ENCODE measurements at regions not wholly inside any gene's neighbourhood (a gene's known extent, or its start where the extent isn't known, plus 50 kb on each side); places are given as distances from the start of the nearest gene placed in this dataset.

- intact Hi-C loops (cut with DNase I; ENCODE audit: low total_unique reads), result no loop called here
- no peak for TF ChIP-seq POLR2A (IDR thresholded peaks at IDR 0.05)
- TF ChIP-seq CTCF (IDR thresholded peaks at IDR 0.05), result no peak
- no peak overlapping the region for H3K4me3 ChIP-seq (ENCODE audit: low read depth, poor library complexity, severe bottlenecking)
- 98 to 100% methylated on average over 2 of the region's 2 CpGs for WGBS, 2 donors
- no peak for DNase-seq (ENCODE audit: low spot score in 2 of 2)
Observed at GRCh38 chr5:172553167-172553566, 87.9 kb upstream of the NEURL1B start.

DNA sequence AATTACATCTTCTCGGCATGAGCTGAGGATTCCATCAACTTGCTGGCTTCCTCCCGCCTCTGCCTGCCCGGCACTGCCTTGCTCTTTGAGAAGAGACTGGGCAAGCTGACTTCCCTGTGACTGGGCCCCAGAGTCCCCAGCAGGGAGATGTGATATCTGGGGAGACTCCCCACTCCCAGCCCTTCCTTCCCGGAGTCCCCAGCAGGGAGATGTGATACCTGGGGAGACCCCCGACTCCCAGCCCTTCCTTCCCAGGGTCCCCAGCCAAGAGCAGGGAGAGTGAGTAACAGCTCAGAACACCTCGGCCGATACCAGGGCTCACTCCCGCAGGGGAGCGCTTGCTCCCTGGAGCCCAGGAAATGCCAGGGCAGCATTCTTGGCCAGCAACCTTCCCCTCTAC is 90.1 kb upstream of the NEURL1B start:
- WGBS, 2 donors, result 74 to 81% methylated on average over 9 of the region's 9 CpGs
- no peak for DNase-seq (ENCODE audit: low spot score in 2 of 2)
- H3K4me3 ChIP-seq (ENCODE audit: low read depth, poor library complexity, severe bottlenecking), result no peak overlapping the region
- intact Hi-C loops (cut with DNase I; ENCODE audit: low total_unique reads), result no loop called here
- TF ChIP-seq POLR2A (IDR thresholded peaks at IDR 0.05), result no peak
- no peak for TF ChIP-seq CTCF (IDR thresholded peaks at IDR 0.05)

- intact Hi-C loops (cut with DNase I; ENCODE audit: low total_unique reads), result no loop called here
Observed at GRCh38 chr5:172550096-172550765, 90.8 kb upstream of the NEURL1B start.

DNA sequence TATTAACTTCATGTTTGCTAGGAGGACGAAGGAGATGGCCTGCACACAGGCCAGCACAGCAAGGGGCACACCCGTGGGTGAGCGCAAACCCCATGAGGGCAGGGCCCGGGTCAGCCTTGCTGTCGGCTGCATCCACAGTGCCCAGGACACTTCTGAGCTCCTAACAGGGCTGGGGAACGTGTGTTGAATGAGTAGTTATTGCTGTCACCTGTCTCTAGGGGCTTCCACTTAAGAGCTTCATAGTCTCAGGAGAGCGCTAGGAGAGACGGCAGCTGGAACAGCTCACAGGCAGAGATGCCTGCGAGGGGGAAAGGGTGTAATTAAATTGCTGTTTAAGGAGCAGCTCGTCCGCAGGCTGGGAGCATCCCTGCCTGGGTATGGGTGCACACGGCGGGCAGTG is 91.4 kb upstream of the NEURL1B start:
- H3K4me3 ChIP-seq (ENCODE audit: low read depth, poor library complexity, severe bottlenecking), result no peak overlapping the region
- TF ChIP-seq POLR2A (IDR thresholded peaks at IDR 0.05) (no peak), CTCF (IDR thresholded peaks at IDR 0.05) (no peak)
- WGBS, 2 donors, result 84 to 87% methylated on average over 13 of the region's 13 CpGs
- DNase-seq (ENCODE audit: low spot score in 2 of 2), result peak in 1 of 2 donors; percentile 62
- intact Hi-C loops (cut with DNase I; ENCODE audit: low total_unique reads), result no loop called here

More at GRCh38 chr5:172550096-172550765, 90.8 kb upstream of the NEURL1B start:
- no peak for TF ChIP-seq POLR2A (IDR thresholded peaks at IDR 0.05)
- TF ChIP-seq CTCF (IDR thresholded peaks at IDR 0.05), result no peak
- H3K4me3 ChIP-seq (ENCODE audit: low read depth, poor library complexity, severe bottlenecking), result no peak overlapping the region
- 81 to 87% methylated on average over 7 to 9 of the region's 9 CpGs for WGBS, 2 donors
- DNase-seq (ENCODE audit: low spot score in 2 of 2), result no peak

DNA sequence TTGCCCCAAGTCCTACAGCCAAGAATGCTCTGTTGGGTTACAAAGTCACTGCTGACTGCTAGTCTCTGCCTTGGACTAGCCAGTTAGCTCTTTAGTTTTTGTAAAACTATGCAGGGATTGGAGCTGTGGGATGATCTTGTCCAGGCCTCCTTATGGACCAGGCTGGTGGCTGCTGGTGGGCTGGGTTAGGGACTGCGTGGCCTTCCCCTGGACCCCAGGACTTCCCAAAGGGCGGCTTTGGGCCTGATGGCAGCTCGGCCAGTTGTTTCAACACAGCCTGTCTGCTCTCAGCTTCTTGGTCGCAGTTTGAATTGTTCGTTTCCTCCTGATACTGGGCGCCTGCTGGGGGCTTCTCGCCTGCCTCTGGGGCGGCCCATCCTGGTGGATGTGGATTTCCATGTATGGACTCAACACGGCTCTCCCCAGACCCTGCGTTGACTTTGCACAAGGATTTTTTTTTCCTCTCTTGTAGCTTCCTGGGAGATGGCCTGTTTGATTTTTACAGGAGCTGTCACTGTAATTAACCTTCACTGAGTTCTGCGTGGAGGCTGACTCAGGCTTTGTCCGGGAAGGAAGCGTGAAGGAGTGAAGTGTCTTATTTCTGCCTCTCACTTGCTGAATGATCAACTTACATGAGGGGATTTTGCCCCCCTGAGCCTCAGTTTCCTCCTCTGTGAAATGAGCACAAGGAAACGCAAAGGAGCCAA is 91.9 kb upstream of the NEURL1B start:
- WGBS, 2 donors, result 89 to 91% methylated on average over 14 of the region's 14 CpGs
- TF ChIP-seq CTCF (IDR thresholded peaks at IDR 0.05), result no peak
- TF ChIP-seq POLR2A (IDR thresholded peaks at IDR 0.05), result no peak
- peak in 1 of 2 donors; percentile 72 for DNase-seq (ENCODE audit: low spot score in 2 of 2)
- H3K4me3 ChIP-seq (ENCODE audit: low read depth, poor library complexity, severe bottlenecking), result no peak overlapping the region
- intact Hi-C loops (cut with DNase I; ENCODE audit: low total_unique reads), result no loop called here

Data from lower leg skin (tissue), 4 donors.